Right atrium auricular region (tissue), 2 donors: ENCODE measurements at regions not wholly inside any gene's neighbourhood (a gene's known extent, or its start where the extent isn't known, plus 50 kb on each side); places are given as distances from the start of the nearest gene placed in this dataset.
A peak's percentile ranks its signal among the peaks of the same experiment; 100 is the strongest.
"Not testable (repeated sequence)": the region's sequence is repeated elsewhere in the genome, so short reads cannot be mapped to it uniquely, and the experiment has no call there.

Experiments
- DNase-seq: peaks from one replicate; pipeline ENCODE4 v3.0.0-alpha.2; 2019; ENCODE audit warnings: low spot score
- H3K27ac ChIP-seq, 2 donors: fragments of 200-600 bp; sonication (generic); 1 replicate in 1 of 2; 2 replicates in 1 of 2; pipeline ENCODE4 v1.5.1; 2016 to 2019
- H3K27me3 ChIP-seq, 2 donors: fragments of 200-600 bp; sonication (generic); one replicate each; pipeline versions ENCODE4 v1.5.1 to v1.6.0; 2017 to 2019
- H3K36me3 ChIP-seq: fragments of 200-600 bp; sonication (generic); one replicate; pipeline ENCODE4 v1.5.1; 2016
- H3K4me1 ChIP-seq, 2 donors: fragments of 200-600 bp; sonication (generic); one replicate each; pipeline versions ENCODE4 v1.5.1 to v1.6.0; 2017 to 2019
- H3K4me3 ChIP-seq, 2 donors: fragments of 200-600 bp; sonication (generic); 1 replicate in 1 of 2; 2 replicates in 1 of 2; pipeline ENCODE4 v1.5.1; 2017 to 2019; ENCODE audit warnings: mild to moderate bottlenecking in 1 of 2, moderate library complexity in 1 of 2
- H3K9me3 ChIP-seq, 2 donors: fragments of 200-600 bp; sonication (generic); one replicate each; pipeline ENCODE4 v1.5.1; 2019
- TF ChIP-seq, protein P1 (sequence below), 2 donors: fragments of 200-600 bp; sonication (generic); IDR thresholded peaks; one replicate each; pipeline ENCODE4 v1.5.1; 2019; ENCODE audit warnings: antibody characterized with exemption in 2 of 2

DNA sequence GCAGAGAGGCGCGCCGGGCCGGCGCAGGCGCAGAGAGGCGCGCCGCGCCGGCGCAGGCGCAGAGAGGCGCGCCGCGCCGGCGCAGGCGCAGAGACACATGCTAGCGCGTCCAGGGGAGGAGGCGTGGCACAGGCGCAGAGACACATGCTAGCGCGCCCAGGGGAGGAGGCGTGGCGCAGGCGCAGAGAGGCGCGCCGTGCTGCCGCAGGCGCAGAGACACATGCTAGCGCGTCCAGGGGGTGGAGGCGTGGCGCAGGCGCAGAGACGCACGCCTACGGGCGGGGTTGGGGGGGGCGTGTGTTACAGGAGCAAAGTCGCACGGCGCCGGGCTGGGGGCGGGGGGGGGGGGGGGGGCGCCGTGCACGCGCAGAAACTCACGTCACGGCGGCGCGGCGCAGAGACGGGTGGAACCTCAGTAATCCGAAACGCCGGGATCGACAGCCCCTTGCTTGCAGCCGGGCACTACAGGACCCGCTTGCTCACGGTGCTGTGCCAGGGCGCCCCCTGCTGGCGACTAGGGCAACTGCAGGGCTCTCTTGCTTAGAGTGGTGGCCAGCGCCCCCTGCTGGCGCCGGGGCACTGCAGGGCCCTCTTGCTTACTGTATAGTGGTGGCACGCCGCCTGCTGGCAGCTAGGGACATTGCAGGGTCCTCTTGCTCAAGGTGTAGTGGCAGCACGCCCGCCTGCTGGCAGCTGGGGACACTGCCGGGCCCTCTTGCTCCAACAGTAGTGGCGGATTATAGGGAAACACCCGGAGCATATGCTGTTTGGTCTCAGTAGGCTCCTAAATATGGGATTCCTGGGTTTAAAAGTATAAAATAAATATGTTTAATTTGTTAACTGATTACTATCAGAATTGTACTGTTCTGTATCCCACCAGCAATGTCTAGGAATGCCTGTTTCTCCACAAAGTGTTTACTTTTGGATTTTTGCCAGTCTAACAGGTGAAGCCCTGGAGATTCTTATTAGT is 269.9 kb downstream of the OR4F29 start:
- not testable (repeated sequence) for H3K4me3 ChIP-seq

DNA sequence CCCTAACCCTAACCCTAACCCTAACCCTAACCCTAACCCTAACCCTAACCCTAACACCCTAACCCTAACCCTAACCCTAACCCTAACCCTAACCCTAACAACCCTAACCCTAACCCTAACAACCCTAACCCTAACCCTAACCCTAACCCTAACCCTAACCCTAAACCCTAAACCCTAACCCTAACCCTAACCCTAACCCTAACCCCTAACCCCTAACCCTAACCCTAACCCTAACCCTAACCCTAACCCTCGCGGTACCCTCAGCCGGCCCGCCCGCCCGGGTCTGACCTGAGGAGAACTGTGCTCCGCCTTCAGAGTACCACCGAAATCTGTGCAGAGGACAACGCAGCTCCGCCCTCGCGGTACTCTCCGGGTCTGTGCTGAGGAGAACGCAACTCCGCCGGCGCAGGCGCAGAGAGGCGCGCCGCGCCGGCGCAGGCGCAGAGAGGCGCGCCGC is 270.7 kb downstream of the OR4F29 start:
- H3K27ac ChIP-seq, H3K9me3 ChIP-seq, H3K4me3 ChIP-seq, H3K4me1 ChIP-seq, H3K27me3 ChIP-seq, H3K36me3 ChIP-seq: not testable (repeated sequence)
- peak; percentile 58 for DNase-seq

More for the DNA sequence above, 269.9 kb downstream of the OR4F29 start:
- H3K36me3 ChIP-seq, H3K9me3 ChIP-seq, H3K27ac ChIP-seq, H3K4me1 ChIP-seq, H3K27me3 ChIP-seq: not testable (repeated sequence)
- peak; percentile 63 for DNase-seq
- TF ChIP-seq, protein P1, sequence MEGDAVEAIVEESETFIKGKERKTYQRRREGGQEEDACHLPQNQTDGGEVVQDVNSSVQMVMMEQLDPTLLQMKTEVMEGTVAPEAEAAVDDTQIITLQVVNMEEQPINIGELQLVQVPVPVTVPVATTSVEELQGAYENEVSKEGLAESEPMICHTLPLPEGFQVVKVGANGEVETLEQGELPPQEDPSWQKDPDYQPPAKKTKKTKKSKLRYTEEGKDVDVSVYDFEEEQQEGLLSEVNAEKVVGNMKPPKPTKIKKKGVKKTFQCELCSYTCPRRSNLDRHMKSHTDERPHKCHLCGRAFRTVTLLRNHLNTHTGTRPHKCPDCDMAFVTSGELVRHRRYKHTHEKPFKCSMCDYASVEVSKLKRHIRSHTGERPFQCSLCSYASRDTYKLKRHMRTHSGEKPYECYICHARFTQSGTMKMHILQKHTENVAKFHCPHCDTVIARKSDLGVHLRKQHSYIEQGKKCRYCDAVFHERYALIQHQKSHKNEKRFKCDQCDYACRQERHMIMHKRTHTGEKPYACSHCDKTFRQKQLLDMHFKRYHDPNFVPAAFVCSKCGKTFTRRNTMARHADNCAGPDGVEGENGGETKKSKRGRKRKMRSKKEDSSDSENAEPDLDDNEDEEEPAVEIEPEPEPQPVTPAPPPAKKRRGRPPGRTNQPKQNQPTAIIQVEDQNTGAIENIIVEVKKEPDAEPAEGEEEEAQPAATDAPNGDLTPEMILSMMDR (IDR thresholded peaks at IDR 0.05), result peak in 1 of 2 donors; percentile 27

DNA sequence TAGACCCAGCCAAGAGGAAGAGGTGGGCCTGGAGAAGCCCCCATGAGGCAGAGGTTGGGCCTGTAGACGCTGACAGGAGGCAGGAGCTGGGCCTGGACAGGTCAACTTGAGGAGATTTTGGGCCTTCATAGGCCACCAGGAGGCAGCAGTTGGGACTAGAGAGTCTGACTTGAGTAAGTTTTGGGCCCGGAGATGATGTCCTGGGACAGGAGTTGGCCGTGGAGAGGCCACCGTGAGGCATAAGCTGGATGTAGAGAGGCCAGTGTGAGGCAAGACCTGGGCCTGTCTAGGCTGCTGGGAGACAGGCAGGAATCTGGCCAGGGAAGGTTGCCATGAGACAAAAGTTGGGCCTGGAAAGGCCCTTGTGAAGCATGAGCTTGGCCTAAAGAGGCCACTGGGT is 312.6 kb downstream of the OR4F29 start:
- not testable (repeated sequence) for H3K9me3 ChIP-seq, DNase-seq, H3K4me1 ChIP-seq

DNA sequence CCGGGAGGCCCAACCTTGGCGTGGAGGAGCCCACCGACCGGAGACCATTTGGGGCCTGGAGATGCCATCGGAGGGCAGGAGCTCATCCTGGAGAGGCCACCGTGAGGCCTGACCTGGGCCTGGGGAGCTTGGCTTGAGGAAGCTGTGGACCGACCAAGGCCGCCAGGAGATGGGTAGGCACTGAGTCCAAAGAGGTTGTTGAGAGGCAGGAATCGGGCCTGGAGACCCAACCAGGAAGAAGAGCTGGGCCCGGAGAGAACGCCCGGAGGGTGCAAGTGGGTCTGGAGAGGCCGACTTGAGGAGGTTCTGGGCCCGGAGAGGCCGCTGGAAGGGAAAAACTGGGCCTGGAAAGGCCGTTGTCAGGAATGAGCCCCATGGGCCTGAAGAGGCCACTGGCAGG is 313.8 kb downstream of the OR4F29 start:
- H3K9me3 ChIP-seq, H3K4me1 ChIP-seq, H3K4me3 ChIP-seq, H3K36me3 ChIP-seq, DNase-seq, H3K27me3 ChIP-seq, H3K27ac ChIP-seq: not testable (repeated sequence)

More for the DNA sequence above, 312.6 kb downstream of the OR4F29 start:
- H3K36me3 ChIP-seq, H3K27me3 ChIP-seq, H3K4me3 ChIP-seq, H3K27ac ChIP-seq: not testable (repeated sequence)

DNA sequence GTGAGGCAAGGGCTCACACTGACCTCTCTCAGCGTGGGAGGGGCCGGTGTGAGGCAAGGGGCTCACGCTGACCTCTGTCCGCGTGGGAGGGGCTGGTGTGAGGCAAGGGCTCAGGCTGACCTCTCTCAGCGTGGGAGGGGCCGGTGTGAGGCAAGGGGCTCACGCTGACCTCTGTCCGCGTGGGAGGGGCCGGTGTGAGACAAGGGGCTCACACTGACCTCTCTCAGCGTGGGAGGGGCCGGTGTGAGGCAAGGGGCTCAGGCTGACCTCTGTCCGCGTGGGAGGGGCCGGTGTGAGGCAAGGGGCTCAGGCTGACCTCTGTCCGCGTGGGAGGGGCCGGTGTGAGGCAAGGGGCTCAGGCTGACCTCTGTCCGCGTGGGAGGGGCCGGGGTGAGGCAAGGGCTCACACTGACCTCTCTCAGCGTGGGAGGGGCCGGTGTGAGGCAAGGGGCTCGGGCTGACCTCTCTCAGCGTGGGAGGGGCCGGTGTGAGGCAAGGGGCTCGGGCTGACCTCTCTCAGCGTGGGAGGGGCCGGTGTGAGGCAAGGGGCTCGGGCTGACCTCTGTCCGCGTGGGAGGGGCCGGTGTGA is 315.0 kb downstream of the OR4F29 start:
- not testable (repeated sequence) for H3K27ac ChIP-seq, H3K4me1 ChIP-seq, H3K9me3 ChIP-seq, H3K36me3 ChIP-seq, DNase-seq, H3K27me3 ChIP-seq, H3K4me3 ChIP-seq

DNA sequence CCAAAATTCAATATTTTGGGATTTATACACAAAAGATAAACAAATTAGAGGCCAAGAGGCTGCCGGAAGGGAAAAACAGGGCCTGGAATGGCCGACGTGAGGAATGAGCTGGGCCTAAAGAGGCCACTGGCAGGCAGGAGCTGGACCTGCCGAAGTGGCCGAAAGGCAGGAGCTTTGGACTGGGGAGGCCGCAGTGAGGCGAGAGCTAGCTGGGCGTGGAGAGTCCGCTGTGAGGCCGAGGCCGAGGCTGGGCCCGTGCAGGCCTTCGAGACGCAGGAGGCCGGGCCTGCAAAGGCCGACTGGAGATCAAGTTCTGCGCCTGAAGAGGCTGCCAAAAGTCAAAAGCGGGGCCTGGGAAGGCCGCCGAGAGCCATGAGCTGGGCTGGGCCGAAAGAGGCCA is 316.5 kb downstream of the OR4F29 start:
- H3K27me3 ChIP-seq, H3K4me3 ChIP-seq, H3K4me1 ChIP-seq, H3K36me3 ChIP-seq, H3K27ac ChIP-seq, DNase-seq, H3K9me3 ChIP-seq: not testable (repeated sequence)

DNA sequence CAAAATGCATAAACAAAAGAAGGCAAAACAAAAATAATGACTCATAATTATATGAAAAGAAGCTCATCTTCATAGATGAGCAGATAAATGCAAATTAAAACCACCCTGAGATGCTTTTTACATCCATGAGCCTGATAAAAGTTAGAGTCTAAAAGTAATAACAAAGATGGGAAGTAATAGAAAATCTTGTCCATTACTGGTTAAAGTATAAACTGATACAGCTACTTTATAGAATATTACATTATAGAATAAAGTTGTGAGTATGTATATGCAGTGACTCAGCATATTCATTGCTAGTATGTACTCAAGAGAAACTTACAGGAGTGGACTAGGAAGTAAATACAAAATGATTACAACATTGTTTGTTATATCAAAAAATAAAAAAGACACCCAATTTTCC is 333.0 kb downstream of the OR4F29 start:
- not testable (repeated sequence) for H3K9me3 ChIP-seq, H3K36me3 ChIP-seq, H3K27ac ChIP-seq, H3K4me1 ChIP-seq, H3K4me3 ChIP-seq, H3K27me3 ChIP-seq, DNase-seq

DNA sequence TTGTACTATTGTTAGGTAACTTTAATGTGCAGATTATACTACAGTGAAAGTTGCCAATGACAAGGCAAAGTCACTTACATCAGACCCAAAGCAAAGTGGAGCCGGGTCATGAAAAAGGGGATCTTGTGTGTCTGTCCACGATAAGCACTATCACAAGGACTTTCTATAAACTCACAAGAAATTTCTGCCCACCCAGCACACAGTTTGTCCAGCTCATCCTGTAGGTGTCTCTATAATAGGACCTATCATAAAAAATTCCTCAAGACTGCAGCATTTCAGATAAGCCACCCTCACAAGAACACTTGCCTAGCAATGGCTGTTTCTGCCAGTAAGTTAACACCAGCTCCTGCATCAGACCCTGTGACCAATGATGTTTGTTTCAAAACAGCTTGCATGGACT is 335.9 kb downstream of the OR4F29 start:
- DNase-seq, H3K27me3 ChIP-seq: not testable (repeated sequence)

DNA sequence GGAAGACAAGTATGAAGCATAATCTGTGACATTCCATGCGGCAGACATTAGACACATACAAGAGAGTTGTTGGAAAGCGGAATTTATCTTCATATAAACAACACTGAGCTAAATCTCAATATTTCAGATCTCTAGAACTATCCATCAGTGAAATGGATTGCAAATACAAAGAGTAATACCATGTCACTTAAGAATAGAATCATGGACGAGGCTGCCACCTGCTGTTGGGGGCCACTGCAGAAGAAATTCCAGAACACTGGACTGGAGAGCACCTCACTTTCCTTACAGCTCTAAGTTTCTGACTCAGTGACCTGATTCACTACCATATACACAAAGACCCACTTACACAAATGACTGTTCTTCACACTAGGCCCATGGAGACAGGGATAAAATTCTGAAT is 346.7 kb downstream of the OR4F29 start:
- not testable (repeated sequence) for H3K9me3 ChIP-seq, H3K27me3 ChIP-seq, DNase-seq, H3K4me1 ChIP-seq, H3K4me3 ChIP-seq, H3K36me3 ChIP-seq, H3K27ac ChIP-seq

More for the DNA sequence above, 335.9 kb downstream of the OR4F29 start:
- not testable (repeated sequence) for H3K9me3 ChIP-seq, H3K27ac ChIP-seq, H3K36me3 ChIP-seq, H3K4me1 ChIP-seq, H3K4me3 ChIP-seq

DNA sequence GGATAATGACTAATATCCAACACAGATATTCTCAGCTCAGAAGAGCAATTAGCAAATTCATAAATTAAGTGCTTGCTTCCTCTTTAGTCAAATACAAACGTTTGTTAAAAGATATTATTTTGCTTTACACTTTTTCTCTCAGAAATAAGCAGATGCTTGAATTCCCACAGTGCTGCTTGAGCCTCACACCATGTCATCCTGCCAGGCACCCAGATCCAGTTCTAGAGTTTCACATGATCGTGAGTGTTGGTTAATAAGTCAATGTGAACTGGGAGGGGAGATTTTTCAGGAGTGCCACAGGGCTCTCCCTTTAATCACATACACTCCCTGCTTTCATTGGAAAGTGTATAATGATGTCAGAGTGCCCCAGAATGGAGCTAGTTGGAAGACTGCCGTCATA is 352.0 kb downstream of the OR4F29 start:
- not testable (repeated sequence) for H3K4me1 ChIP-seq, H3K36me3 ChIP-seq, H3K27ac ChIP-seq, H3K9me3 ChIP-seq, H3K4me3 ChIP-seq, DNase-seq, H3K27me3 ChIP-seq

DNA sequence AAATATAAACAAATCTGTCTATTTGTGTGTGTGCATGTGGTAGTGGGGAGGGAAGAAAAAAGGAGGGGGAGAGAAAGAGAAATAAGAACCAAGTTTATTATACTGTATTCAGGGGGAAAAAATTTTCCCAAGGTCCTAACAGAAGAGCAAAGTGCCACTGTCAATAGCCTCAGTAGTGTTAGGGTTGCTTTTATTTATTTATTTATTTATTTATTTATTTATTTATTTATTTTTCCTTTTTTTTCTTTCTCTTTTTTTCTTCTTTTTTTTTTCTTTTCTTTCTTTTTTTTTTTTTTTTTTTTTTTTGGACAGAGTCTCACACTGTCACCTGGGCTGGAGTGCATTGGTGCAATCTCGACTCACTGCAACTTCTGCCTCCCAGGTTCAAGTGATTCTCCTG is 352.7 kb downstream of the OR4F29 start:
- DNase-seq, H3K4me3 ChIP-seq, H3K9me3 ChIP-seq, H3K4me1 ChIP-seq, H3K27ac ChIP-seq, H3K27me3 ChIP-seq, H3K36me3 ChIP-seq: not testable (repeated sequence)

DNA sequence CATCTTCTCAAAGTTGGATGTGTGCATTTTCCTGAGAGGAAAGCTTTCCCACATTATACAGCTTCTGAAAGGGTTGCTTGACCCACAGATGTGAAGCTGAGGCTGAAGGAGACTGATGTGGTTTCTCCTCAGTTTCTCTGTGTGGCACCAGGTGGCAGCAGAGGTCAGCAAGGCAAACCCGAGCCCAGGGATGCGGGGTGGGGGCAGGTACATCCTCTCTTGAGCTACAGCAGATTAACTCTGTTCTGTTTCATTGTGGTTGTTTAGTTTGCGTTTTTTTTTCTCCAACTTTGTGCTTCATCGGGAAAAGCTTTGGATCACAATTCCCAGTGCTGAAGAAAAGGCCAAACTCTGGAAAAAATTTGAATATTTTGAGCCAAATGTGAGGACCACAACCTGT is 360.2 kb downstream of the OR4F29 start:
- DNase-seq, H3K27me3 ChIP-seq, H3K27ac ChIP-seq, H3K4me3 ChIP-seq, H3K9me3 ChIP-seq, H3K36me3 ChIP-seq, H3K4me1 ChIP-seq: not testable (repeated sequence)

DNA sequence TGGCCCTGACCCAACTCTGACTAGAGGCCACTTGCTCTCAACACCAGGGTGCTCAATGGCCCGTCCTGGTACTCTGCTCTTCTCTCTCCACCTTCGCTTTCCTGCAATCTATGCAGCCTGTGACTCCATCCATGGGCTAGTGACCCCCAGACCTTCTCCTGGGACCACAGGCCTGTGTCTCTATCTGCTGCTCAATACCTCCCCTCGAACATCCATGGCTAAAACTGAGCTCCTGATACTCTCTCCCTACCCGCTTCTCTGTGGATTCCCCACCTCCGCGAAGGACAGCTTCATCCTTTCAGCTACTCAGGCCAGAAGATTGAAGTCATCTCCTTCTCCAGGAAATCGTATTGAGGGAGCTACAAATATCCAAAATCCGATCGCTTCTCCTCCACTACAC is 363.4 kb downstream of the OR4F29 start:
- not testable (repeated sequence) for H3K4me1 ChIP-seq, H3K36me3 ChIP-seq, H3K4me3 ChIP-seq, H3K27me3 ChIP-seq, H3K9me3 ChIP-seq, H3K27ac ChIP-seq, DNase-seq

DNA sequence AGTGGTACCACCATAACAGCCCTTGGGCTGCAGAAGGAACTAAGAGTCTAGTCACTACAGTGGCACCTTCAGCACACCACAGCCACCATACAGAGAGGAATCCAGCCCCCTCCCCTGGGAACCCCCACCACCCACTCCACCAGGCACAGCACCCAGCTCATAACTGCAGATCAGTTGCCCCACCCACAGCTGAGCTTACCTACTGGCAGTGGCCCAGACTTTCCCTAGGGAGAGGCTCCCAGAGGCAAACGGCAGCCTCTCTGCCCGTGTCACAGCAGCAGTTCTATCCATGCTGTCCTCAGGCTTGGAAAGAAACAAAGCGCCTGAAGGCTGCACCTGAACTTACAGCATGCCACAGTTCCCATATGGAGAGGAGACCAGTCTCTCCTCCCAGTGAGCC is 372.3 kb downstream of the OR4F29 start:
- H3K27me3 ChIP-seq, H3K4me3 ChIP-seq, H3K36me3 ChIP-seq, H3K4me1 ChIP-seq, DNase-seq, H3K27ac ChIP-seq, H3K9me3 ChIP-seq: not testable (repeated sequence)
